B cell (primary cell): ENCODE measurements at regions not wholly inside any gene's neighbourhood (a gene's known extent, or its start where the extent isn't known, plus 50 kb on each side); places are given as distances from the start of the nearest gene placed in this dataset.

Source experiments
- ATAC-seq: fragments of 200-7000 bp; cut with Tn5 transposase; one replicate; pipeline ENCODE4 v1.10.0; 2021; ENCODE audit warnings: low read depth, mild to moderate bottlenecking, moderate number of reproducible peaks, moderate library complexity
- CTCF ChIA-PET: fragments of 350-600 bp; sonication (Branson Sonifier 250); formaldehyde crosslinking; loops from one replicate; lab custom pipeline; 2021; ENCODE audit warnings: antibody characterized with exemption, inconsistent platforms; lab: Charles Lee
- POLR2A ChIA-PET: fragments of 350-600 bp; sonication (Branson Sonifier 250); formaldehyde crosslinking; loops from one replicate; lab custom pipeline; 2021; ENCODE audit warnings: antibody characterized with exemption; lab: Charles Lee
- DNase-seq: peaks from one replicate; pipeline ENCODE4 v3.0.0; 2013
- H2AFZ ChIP-seq: 2 replicates; pipeline ENCODE4 v1.6.1; 2012; ENCODE audit warnings: mild to moderate bottlenecking, low read depth, low read length; ENCODE audit not compliant: insufficient read depth, poor library complexity, severe bottlenecking
- H3K27ac ChIP-seq, 2 donors: 1 replicate in 1 of 2; 2 replicates in 1 of 2; pipeline ENCODE4 v1.5.1; 2012 to 2013; ENCODE audit warnings: low read length in 2 of 2, mild to moderate bottlenecking in 2 of 2, moderate library complexity in 1 of 2
- H3K27me3 ChIP-seq, 4 experiments: fragments of 200-600 bp in 1 of 4; sonication (generic) in 1 of 4; replicated peaks in 1 of 4; 1 replicate in 2 of 4; 2 replicates in 2 of 4; pipeline versions ENCODE4 v1.6.1 to v1.7.0; 2013 to 2016; ENCODE audit warnings: low read length in 3 of 4, mild to moderate bottlenecking in 2 of 4, mixed read lengths in 1 of 4, moderate library complexity in 1 of 4; ENCODE audit not compliant: insufficient read depth in 4 of 4, control insufficient read depth in 3 of 4; ENCODE audit errors: control extremely low read depth in 1 of 4
- H3K36me3 ChIP-seq, 2 experiments: replicated peaks in 1 of 2; 1 replicate in 1 of 2; 2 replicates in 1 of 2; pipeline versions ENCODE4 v1.6.1 to v1.7.1; 2013; ENCODE audit warnings: low read length in 1 of 2; ENCODE audit not compliant: insufficient read depth in 2 of 2, control insufficient read depth in 1 of 2; ENCODE audit errors: control extremely low read depth in 1 of 2, extremely low read depth in 1 of 2
- H3K4me1 ChIP-seq, 2 donors: fragments of 200-600 bp in 1 of 2; sonication (generic) in 1 of 2; 1 replicate in 1 of 2; 2 replicates in 1 of 2; pipeline versions ENCODE4 v1.5.1 to v1.6.1; 2013 to 2017; ENCODE audit warnings: low read length in 2 of 2; ENCODE audit not compliant: control insufficient read depth in 2 of 2, insufficient read depth in 2 of 2
- H3K4me2 ChIP-seq: replicated peaks from 2 replicates; pipeline ENCODE3; 2012; ENCODE audit warnings: mild to moderate bottlenecking, low read depth, low read length; ENCODE audit not compliant: poor library complexity, severe bottlenecking
- H3K4me3 ChIP-seq, 5 experiments: fragments of 200-600 bp in 1 of 5; sonication (generic) in 1 of 5; 1 replicate in 3 of 5; 2 replicates in 2 of 5; pipeline versions ENCODE4 v1.5.1 to v1.7.0; 2011 to 2016; ENCODE audit warnings: low read length in 4 of 5, mild to moderate bottlenecking in 4 of 5, low read depth in 2 of 5, control low read depth in 1 of 5, moderate library complexity in 1 of 5; ENCODE audit not compliant: insufficient read depth in 1 of 5; ENCODE audit errors: control extremely low read depth in 1 of 5, extremely low read depth in 1 of 5
- H3K79me2 ChIP-seq: fragments of 200-600 bp; sonication (generic); one replicate; pipeline ENCODE4 v1.6.0; 2016; ENCODE audit warnings: low read length; ENCODE audit not compliant: control insufficient read depth, insufficient read depth
- H3K9ac ChIP-seq: fragments of 200-600 bp; sonication (generic); 2 replicates; pipeline ENCODE4 v1.6.1; 2017; ENCODE audit warnings: mild to moderate bottlenecking, low read length, moderate library complexity
- H3K9me3 ChIP-seq, 3 donors: one replicate each; pipeline versions ENCODE4 v1.6.1 to v1.7.1; 2013; ENCODE audit warnings: low read length in 2 of 3; ENCODE audit not compliant: control insufficient read depth in 2 of 3, insufficient read depth in 1 of 3; ENCODE audit errors: control extremely low read depth in 1 of 3
- H4K20me1 ChIP-seq: 2 replicates; pipeline ENCODE4 v1.6.0; 2012; ENCODE audit warnings: mild to moderate bottlenecking, low read length; ENCODE audit not compliant: insufficient read depth, control insufficient read depth, poor library complexity, severe bottlenecking
- H3K27ac Mint-ChIP-seq: one replicate; pipeline ENCODE4 v1.8.0; 2021; ENCODE audit warnings: mixed read lengths
- H3K27me3 Mint-ChIP-seq: one replicate; pipeline ENCODE4 v1.8.0; 2021; ENCODE audit warnings: mixed read lengths
- H3K4me1 Mint-ChIP-seq: one replicate; pipeline ENCODE4 v1.8.0; 2021; ENCODE audit warnings: mixed read lengths
- H3K4me3 Mint-ChIP-seq: one replicate; pipeline ENCODE4 v1.8.0; 2021; ENCODE audit warnings: mixed read lengths
- H3K9me3 Mint-ChIP-seq: one replicate; pipeline ENCODE4 v1.8.0; 2022; ENCODE audit warnings: mixed read lengths; ENCODE audit not compliant: insufficient read depth
- CTCF ChIP-seq: fragments of 200-600 bp; IDR thresholded peaks from one replicate; pipeline ENCODE4 v1.8.0; 2022; ENCODE audit warnings: antibody characterized with exemption, mild to moderate bottlenecking
- EZH2 ChIP-seq: IDR thresholded peaks from 2 replicates; pipeline ENCODE4 v1.6.1; 2012; ENCODE audit warnings: borderline replicate concordance, low read depth, mild to moderate bottlenecking, moderate library complexity, low read length; ENCODE audit not compliant: insufficient read depth, poor library complexity, severe bottlenecking
- WGBS: methylation state at CpG from one replicate; pipeline ENCODE4 v1.1.5; 2013; ENCODE audit warnings: missing lambda C conversion rate; ENCODE audit not compliant: insufficient coverage; 5-methylcytosine and 5-hydroxymethylcytosine counted together
- intact Hi-C: fragments of 100-400 bp; cut with micrococcal nuclease; formaldehyde crosslinking; loops from one replicate; pipeline ENCODE4 v1.10.0; 2022

GRCh38 chr3:72159487-72159886 is 374.5 kb upstream of the PROK2 start:
- peaks cover 2% of the 10 kb centered on the region for H3K9me3 Mint-ChIP-seq

More at GRCh38 chr3:72159487-72159886, 374.5 kb upstream of the PROK2 start:
- Mint-ChIP-seq H3K4me1 (peaks cover 46% of the 10 kb centered on the region), H3K4me3 (no peak overlapping the region), H3K27me3 (peaks cover 3% of the 10 kb centered on the region), H3K27ac (no peak overlapping the region)
- no peak for DNase-seq
- Histone ChIP-seq H3K4me1 (peaks cover 45 to 49% of the 10 kb centered on the region in 2 donors), H3K27me3 (peaks cover 0 to 2% (median under 1%) of the 10 kb centered on the region in 4 experiments), H3K79me2 (no peaks in the 10 kb centered on the region), H3K4me3 (no peak overlapping the region), H3K9ac (no peak overlapping the region), H3K36me3 (no peaks in the 10 kb centered on the region), H3K9me3 (peaks cover 0 to 4% (median 3%) of the 10 kb centered on the region in 3 donors), H4K20me1 (no peaks in the 10 kb centered on the region), H2AFZ (no peak overlapping the region), H3K27ac (no peak overlapping the region), H3K4me2 (no peak overlapping the region)
- no peak for ATAC-seq
- POLR2A ChIA-PET = no interaction called here
- 100% methylated on average over 1 of the region's 2 CpGs for WGBS
- CTCF ChIA-PET = interaction anchor here (1.0 kb wide), 1 partner anchor 57 kb away, joined by 3 read pairs; no protein-coding TSS in a partner anchor
- intact Hi-C loops = no loop called here
- TF ChIP-seq CTCF = no peak
- TF ChIP-seq EZH2 = no peak
